ENCODE measurements at regions not wholly inside any gene's neighbourhood (a gene's known extent, or its start where the extent isn't known, plus 50 kb on each side); places are given as distances from the start of the nearest gene placed in this dataset.
"Not testable (repeated sequence)": the region's sequence is repeated elsewhere in the genome, so short reads cannot be mapped to it uniquely, and the experiment has no call there.

- not testable (repeated sequence) for DNase-seq
Observed at GRCh38 chr17:45554479-45554878, 64.0 kb upstream of the PLEKHM1 start.

GRCh38 chr17:45558821-45559220, 68.3 kb upstream of the PLEKHM1 start:
- not testable (repeated sequence) for DNase-seq

DNA sequence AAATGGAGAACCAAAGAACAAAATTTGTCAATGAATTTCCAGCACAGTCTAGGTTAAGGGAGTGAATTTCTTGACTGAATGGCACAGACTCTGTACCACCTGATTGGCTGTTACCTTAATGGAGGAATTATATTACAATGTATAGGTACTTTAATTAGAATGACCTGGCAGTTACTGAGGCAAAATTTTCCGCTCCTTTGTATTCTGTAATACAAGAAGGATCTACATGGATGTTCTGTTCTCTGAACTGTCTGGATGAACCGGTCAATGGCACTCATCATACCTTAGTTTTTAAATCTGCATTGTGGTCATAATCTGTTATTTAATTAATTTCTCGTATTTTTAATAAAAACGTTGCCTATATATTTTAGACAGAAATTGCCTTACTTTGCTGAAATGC, 72.3 kb upstream of the PLEKHM1 start:
- not testable (repeated sequence) for DNase-seq

DNA sequence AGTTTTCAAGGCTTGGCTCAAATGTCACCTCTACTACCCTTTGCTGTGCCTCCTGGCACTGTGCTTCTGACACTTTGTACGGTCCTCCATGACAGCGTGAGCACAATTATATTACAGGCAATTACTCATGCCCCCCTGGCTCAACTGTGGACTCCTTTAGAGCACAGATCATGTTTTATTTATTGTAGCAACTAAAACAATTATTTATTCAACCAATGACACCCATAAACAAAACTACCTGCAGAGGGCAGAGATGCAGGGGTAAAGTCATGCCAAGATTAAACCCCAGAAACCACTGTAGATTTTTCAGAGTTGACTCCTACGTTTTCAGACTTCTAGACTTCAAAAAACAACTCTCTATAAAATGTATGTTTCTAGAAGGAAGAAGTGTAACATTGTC, 72.8 kb upstream of the PLEKHM1 start:
- DNase-seq, result not testable (repeated sequence)

- not testable (repeated sequence) for DNase-seq
Observed at GRCh38 chr17:45568275-45568674, 77.8 kb upstream of the PLEKHM1 start.

DNA sequence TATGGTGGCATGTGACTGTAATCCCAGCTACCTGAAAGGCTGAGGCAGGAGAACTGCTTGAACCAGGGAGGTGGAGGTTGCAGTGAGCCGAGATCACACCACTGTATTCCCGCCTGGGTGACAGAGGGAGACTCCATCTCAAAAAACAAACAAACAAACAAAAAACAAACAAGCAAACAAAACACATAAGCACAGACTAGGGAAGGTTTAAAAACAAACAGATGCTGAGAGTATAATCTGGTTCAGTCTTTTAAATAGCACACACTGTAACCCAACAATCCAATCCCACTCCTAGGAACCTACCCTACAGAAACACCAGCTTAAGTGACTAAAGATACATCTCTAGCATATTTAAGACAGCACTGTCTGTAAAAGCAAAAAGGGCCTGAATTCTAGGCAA, 82.8 kb upstream of the PLEKHM1 start:
- not testable (repeated sequence) for DNase-seq

DNA sequence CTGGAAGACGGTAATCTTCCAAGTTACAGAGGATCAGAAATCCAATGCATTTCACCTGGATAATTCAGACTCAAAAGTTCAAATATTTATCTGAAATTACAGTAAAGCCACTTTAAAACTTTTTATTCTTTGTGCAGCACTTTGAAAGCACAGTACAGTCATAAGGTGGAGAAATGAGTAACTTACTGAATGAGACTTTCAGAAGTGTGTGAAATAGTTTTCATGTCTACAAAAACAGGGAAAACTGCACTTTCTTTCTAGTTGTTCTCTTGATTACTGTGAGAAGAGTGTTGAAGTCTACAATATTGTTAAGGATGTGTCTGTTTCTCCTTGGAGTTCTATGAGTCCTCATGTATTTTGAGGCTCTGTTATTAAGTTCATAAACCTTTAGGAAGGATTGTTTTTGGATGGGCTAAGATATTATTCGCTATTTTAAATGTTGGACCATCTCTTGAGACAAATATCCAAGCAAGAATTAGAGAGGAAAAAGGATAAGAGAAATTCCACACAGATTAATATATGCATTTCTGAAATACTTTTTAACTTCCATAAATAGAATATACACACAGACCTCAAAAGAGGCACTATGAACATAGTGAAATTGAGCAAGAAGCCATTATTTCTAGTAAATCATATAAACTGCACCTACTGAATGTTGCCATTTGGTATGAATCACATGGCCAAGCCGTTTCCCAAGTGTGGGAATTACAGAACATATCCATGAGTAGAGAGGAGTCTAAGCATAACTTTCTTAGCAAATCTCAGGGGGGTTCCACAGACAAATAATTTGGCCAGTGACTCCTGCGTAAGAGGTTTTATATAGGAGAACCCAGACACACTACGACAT, 83.6 kb upstream of the PLEKHM1 start:
- DNase-seq, result no peak

DNA sequence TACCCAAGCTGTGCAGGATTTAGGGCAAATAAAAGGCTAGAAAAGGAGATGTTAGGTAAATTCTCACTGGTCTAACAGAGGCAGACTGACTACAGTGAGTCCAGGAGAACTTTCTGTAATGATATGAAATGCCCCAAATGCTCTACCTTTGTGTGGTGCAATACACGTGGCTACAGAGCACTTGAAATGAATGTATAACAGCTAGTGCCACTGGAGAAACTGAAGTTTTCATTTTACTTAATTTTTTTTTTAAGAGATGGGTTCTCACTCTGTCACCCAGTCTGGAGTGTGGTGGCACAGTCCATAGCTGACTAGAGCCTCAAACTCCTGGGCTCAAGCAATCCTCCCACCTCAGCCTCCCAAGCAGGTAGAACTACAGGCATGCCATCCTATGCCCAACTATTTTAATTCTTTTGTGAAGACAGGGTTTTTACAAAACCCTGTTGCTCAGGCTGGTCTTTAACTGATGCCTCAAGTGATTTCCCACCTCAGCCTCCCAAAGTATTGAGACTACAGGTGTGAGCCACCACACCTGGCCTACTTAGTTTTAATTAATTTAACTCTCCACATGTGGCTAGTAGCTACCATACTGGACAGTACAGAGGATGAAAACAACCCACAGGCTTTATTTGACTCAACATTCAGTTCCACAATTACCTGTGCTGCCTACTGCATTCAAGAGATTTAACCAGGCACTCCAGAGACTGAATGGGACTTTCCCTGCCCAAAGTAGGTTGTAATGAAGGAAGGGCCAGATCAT, 84.8 kb upstream of the PLEKHM1 start:
- DNase-seq, result no peak

DNA sequence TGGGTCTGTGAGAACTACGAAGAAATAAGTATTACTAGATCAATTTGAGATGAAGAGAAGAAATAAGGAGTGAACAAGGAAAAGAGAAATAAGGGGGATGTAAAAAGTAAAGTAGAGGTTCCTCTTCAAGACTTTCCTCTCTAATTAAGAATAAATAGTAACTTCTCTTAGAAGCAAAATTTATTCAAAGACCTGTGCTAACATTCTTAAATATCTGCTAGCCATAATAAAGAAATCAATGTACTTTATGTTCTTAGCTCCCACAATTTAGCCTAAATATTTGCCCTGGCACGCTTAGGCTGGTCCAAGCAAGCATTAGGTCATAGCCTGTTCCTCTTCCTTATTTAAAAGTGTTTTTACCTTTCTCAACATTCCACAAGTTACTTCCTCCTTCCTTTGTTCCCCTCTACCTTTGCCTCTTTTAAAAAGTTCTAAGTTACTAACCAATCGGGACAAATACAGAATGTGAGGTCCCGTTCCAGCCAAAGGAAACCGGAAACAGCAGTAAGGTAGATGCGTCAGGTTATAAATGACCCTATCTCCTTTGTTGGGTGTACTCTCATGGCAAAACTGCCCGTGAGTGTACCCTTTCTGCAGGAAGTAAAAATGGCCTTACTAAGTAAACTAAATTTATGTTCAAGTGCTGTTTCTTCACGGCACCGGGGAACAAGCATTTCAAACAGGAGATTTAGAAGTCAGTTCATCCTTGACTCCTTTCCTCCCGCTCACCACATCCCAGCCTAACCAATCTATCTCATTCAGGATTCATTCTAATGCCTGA, 86.2 kb upstream of the PLEKHM1 start:
- not testable (repeated sequence) for DNase-seq

GRCh38 chr17:45577571-45578279, 87.2 kb upstream of the PLEKHM1 start:
- DNase-seq, result no peak

- no peak for DNase-seq
Observed at GRCh38 chr17:45578516-45579455, 88.3 kb upstream of the PLEKHM1 start.

DNA sequence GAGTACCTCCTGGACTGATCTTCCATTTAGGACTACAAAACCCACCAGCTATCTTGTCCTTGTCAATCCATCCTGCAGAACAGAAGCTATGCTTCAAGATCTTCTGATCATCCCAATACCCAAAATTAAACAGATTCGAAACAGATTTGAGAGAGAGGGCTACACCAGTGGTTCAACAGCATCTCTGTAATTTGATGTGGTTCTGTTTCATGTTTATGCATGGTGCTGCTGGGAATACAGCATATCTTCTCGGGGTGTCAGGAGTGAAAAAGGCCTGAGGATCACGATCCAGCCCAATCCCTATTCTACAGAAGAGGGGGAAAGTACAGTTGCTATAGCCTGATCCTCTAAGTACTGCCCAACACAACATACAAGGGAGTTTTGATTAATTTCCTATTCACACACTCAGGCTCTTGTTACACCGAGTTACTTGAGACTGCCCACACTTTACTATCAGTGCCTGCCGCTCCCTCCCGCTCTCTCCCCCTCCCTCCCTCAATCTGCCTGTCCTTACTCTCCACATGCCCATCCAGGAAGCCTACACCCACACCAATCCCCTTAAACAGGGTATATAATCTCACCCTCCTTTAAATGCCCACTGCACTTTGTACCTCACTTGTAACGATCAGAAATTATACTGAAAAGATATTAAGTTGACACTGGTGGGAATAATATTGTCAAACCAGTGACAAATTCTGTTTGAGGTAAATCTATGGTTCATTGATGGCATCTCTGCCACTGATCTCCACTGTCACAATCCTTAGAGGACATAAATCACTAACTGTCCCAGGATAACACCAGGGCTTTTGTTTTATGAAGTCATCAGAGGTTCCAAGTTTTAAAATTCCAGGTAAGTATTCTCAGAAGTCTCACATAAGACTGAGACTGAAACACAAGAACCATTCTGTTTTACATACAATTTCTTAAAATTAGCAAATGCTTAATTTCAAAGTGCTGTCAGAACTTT, 89.3 kb upstream of the PLEKHM1 start:
- DNase-seq, result no peak

DNA sequence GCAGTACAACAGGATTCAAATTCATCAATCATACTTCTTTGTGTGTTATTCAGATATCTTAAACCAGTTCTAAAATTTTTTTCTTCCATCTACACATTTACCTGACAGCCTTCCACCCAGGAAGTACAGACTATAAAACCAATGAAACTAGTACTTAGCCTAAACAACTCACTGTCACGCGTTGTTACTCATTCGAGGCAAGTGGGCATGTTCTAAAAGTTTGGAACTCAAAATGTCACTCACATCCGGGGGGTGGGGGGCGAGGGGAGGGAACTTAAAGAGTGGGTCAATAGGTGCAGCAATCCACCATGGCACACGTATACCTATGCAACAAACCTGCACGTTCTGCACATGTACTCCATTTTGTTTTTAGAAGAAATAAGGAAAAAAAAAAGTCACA, 90.4 kb upstream of the PLEKHM1 start:
- no peak for DNase-seq

GRCh38 chr17:45581860-45582259, 91.3 kb upstream of the PLEKHM1 start:
- no peak for DNase-seq

DNA sequence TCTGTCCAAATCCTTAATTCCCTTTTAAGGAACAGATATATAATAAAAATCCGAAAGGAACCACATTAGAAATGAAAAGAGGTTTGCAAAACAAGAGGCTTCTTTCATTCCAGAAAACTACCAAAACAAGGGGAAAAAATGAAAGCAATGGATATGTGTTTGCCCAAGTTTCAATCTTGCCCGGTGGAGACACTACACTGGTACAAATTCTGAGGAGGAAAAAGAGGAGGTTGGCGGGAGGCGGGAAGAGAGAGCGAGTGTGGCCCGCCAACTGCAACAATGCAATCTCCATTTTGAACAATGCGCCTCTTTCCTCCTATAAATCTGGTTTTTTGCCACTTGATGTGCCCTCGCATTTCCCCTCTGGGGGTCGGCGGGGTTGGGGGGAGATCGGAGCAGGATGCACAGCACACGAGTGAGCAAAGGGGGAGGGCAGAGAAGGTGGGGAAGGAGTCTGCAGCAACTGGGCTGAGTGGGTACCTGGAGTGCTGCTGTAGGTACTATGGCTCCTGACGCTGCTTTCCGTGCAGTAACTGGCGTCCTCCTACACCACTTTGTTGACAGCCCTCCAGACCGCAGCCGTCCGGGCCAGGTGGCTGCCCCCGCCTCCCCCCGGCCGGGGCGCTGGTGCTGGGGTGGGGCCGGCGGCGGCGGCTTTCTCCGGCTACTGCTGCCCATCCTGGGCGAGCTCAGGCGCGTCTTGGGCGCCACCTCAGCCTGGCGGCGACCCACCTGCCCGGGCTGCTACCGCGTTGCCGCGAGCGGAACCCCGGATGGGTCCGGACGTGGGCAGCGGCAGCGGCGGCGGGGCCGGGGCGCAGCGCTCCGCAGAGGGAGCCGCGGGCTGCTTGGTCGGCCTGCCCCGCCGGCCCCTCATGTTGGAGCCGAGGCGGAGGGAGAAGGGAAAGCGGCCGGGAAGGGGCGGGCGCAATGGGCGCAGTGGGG, 93.8 kb upstream of the PLEKHM1 start:
- DNase-seq, result peak; percentile 60

DNA sequence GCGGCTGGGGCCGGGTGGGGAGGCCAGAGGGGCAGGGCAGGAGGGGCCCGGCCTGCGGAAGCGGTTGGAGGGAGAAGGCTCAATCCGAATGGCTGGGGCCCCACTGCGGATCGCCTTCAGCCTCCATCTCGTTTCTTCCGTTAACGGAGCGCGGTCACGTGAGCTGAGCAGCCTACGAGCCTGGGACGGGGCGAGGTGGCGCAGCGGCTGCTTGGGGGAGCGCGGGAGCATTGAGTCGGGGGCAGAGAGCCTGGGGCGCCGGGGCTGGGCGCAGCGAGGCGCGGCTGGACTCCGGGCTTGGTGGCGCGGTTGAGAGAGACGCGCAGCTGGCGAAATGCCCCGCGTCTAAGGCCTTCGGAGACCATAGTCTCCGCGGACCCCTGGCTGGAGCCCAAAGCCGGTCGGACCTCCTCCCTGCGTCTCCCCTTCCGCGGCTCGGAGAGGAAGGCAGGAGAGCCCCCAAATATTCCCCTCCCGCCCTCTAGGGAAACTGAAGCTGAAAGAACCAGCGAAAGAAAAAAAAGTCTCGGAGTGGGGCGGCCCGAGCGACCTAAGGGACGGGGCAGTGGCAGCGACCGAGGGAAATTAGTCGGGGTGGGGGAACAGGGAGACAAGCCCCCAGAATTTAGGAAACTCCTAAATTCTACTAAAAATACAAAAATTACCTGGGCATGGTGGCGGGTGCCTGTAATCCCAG, 94.7 kb upstream of the PLEKHM1 start:
- peak; percentile 85 for DNase-seq

DNA sequence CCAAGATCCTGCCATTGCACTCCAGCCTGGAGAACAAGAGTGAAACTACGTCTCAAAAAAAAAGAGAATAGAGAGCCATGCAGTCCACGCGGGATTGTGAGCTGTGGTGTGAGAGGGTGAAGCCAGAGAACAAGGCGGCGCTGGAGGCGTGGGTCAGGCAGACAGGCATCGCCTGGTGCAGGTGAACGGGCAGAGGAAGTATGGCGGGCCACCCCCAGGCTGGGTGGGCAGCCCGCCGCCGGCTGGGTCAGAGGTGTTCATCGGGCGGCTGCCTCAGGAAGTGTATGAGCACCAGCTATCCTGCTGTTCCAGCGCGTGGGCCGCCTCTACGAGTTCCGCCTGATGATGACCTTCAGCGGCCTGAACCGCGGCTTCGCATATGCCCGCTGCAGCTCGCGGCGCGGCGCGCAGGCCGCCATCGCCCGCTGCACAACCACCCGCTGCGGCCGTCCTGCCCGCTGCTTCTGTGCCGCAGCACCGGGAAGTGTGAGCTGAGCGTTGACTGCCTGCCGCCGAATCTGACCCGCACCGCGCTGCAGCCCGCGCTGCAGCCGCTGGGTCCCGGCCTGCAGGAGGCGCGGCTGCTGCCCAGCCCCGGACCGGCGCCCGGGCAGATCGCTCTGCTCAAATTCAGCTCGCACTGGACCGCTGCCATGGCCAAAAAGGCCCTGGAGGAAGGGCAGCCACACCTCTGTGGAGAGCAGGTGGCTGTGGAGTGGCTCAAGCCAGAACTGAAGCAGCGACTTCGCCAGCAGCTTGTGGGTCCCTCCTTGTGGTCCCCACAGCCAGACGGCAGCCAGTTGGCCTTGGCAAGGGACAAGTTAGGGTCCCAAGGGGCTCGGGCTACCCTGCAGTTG, 95.5 kb upstream of the PLEKHM1 start:
- DNase-seq, result not testable (repeated sequence)

GRCh38 chr17:45586651-45586934, 96.1 kb upstream of the PLEKHM1 start:
- DNase-seq, result not testable (repeated sequence)
